ENCODE measurements at regions not wholly inside any gene's neighbourhood (a gene's known extent, or its start where the extent isn't known, plus 50 kb on each side); places are given as distances from the start of the nearest gene placed in this dataset.

- DNase-seq (ENCODE audit: low read depth) = no peak
Observed at GRCh38 chr10:32171204-32171603, 115.0 kb upstream of the KIF5B start.

- no peak for DNase-seq (ENCODE audit: low read depth)
Observed at GRCh38 chr10:32169556-32169955, 113.3 kb upstream of the KIF5B start.

GRCh38 chr10:32167450-32167849 lies 111.2 kb upstream of the KIF5B start:
- no peak for DNase-seq (ENCODE audit: low read depth)

- no peak for DNase-seq (ENCODE audit: low read depth)
Observed at GRCh38 chr10:32166365-32166764, 110.1 kb upstream of the KIF5B start.

DNA sequence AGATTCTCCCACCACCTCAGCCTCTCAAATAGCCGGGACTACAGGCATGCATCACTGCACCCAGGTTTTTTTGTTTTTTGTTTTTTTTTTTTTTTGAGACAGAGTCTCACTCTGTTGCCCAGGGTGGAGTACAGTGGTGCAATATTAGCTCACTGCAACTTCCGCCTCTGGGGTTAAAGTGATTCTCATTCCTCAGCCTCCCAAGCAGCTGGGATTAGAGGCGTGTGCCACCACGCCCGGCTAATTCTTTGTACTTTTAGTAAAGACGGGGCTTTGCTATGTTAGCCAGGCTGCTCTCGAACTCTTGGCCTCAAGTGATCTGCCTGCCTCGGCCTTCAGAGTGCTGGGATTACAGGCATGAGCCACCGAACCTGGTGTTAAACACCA lies 107.5 kb upstream of the KIF5B start:
- no peak for DNase-seq (ENCODE audit: low read depth)

DNA sequence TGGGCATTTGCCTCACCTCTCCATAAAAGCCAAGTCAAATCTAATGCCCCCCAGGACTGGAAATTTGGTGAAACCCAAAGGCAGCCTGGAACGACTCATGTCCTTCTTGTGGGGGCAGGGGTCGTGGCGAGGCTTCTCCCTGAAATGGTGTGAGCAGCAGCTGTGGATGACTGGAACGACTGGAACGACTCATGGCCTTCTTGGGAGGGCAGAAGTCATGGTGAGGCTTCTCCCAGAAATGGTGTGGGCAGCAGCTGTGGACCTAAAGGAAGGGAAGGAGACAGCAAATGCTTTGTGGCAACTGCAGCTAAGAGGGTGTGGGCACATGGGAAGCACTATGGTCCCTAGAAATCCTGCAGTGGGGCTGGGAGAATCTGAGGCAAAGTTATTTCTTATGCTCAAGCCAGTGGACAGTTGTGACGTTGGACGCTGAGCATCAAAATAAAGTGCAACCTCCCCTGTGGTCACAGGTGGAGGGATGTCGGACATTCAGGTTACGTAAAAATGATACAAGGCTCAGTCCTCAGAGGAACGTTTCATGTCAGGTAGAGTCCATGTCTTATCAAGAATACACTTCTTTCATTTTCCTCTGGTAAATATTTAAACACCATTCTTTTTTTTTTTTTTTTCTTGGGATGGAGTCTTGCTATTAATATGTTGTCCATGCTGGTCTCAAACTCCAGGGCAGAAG lies 107.0 kb upstream of the KIF5B start:
- no peak for DNase-seq (ENCODE audit: low read depth)

GRCh38 chr10:32161586-32161985 lies 105.4 kb upstream of the KIF5B start:
- no peak for DNase-seq (ENCODE audit: low read depth)

GRCh38 chr10:32160864-32161263 lies 104.6 kb upstream of the KIF5B start:
- DNase-seq (ENCODE audit: low read depth) = no peak

- DNase-seq (ENCODE audit: low read depth) = no peak
Observed at GRCh38 chr10:32159264-32159663, 103.0 kb upstream of the KIF5B start.

- DNase-seq (ENCODE audit: low read depth) = no peak
Observed at GRCh38 chr10:32156031-32156495, 99.8 kb upstream of the KIF5B start.

DNA sequence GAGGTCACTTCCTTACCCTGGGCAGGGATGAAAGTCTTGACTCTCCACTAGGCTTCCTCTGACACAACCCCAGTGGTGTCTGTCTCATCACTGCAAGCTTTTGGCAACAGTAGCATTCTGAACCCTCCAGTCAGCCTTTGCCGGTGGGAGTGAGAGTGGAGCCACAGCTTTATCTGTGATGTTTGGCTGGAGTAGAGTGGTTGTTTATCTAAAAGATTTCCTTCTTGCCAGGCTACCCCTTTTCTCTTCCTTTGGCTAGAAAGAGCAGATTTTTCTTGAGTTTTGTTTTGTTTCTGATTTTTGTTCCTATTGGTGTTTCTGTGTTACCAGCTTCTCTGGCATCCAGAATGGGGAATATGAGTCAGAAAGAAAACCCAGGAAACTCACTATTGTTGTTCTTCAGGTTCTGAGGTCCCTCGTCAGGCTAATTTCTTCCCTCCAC lies 98.9 kb upstream of the KIF5B start:
- DNase-seq (ENCODE audit: low read depth) = no peak

DNA sequence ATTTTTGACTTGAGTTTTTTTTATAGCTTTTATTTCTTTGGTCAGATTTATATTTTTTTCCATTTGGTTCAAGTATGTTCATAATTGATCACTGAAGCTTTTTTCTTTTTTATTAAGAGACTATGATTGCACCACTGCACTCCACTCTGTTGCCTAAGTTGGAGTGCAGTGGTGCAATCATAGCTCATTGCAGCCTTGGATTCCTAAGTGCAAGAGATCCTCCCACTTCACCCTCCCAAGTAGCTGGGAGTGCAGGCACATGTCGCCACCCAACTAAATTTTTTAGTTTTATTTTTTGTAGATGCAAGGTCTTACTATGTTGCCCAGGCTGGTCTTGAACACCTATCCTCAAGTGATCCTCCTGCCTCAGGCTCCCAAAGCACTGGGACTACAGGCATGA lies 97.7 kb upstream of the KIF5B start:
- no peak for DNase-seq (ENCODE audit: low read depth)

DNA sequence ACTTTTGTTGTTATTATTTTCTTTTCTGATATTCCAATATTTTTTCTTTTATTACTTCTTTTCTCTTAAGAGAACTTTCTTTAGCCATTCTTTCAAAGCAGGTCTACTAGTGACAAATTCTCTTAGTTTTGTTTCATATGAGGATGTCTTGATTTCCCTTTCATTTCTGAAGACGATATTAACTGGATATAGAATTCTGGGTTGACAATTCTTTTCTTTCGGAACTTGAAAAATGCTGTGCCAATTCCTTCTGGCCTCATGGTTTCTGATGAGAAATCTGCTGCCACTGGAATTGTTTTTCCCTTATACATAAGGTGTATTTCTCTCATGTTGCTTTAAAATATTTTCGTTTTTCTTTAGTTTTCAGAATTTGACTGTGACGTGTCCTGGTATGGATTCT lies 97.0 kb upstream of the KIF5B start:
- no peak for DNase-seq (ENCODE audit: low read depth)

DNA sequence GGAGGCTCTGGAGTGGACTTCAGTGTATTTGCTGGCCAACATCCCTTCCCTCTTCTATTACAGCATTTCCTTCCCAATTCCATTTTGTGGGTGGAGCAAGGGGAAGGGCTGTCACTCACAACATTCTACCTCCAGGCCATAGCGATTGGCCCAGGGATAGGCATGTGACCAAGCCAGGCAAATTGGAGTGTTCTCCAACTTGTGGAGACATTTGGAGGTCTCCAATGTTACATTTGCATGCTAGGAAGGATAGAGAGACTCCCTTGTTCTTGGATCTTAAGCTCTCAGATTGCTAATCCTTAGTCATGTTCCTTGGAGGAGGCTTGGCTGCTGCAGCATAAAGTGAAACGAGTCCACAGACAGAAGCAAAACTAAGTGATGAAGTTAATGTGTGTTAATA lies 95.6 kb upstream of the KIF5B start:
- DNase-seq (ENCODE audit: low read depth) = no peak

GRCh38 chr10:32150532-32151101 lies 94.4 kb upstream of the KIF5B start:
- DNase-seq (ENCODE audit: low read depth) = no peak

- no peak for DNase-seq (ENCODE audit: low read depth)
Observed at GRCh38 chr10:32149252-32149955, 93.2 kb upstream of the KIF5B start.

DNA sequence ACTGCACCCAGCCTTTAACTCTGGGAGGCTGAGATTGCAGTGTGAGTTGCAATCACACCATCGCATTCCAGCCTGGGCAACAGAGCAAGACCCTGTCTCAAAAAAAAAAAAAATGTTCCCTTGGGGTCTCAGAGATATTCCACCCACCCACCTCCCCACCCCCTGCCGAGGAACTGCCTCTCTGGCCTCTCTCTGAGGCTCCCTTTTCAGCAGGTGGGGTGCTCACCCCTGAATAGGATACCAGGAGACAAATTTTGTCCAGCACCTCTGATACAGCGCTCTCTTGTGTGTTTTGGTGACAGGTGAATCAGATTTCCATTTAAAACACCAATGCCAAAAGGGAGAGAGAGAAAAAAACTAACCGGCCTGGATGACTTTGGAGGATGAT lies 92.6 kb upstream of the KIF5B start:
- no peak for DNase-seq (ENCODE audit: low read depth)

DNA sequence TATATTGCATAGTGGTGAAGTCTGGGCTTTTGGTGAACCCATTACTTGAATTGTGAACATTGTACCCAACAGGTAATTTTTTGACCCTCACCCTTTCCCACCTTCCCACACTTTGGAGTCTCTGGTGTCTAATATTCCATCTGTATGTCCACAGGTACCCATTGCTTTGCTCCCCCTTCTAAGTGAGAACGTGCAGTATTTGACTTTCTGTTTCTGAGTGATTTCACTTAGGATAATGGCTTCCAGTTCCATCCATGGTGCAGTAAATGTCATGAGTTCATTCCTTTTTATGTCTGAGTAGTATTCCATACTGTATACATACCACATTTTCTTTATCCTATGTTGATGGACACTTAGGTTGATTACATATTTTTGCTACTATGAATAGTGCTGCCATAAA lies 91.5 kb upstream of the KIF5B start:
- no peak for DNase-seq (ENCODE audit: low read depth)

- no peak for DNase-seq (ENCODE audit: low read depth)
Observed at GRCh38 chr10:32146166-32146565, 89.9 kb upstream of the KIF5B start.

DNA sequence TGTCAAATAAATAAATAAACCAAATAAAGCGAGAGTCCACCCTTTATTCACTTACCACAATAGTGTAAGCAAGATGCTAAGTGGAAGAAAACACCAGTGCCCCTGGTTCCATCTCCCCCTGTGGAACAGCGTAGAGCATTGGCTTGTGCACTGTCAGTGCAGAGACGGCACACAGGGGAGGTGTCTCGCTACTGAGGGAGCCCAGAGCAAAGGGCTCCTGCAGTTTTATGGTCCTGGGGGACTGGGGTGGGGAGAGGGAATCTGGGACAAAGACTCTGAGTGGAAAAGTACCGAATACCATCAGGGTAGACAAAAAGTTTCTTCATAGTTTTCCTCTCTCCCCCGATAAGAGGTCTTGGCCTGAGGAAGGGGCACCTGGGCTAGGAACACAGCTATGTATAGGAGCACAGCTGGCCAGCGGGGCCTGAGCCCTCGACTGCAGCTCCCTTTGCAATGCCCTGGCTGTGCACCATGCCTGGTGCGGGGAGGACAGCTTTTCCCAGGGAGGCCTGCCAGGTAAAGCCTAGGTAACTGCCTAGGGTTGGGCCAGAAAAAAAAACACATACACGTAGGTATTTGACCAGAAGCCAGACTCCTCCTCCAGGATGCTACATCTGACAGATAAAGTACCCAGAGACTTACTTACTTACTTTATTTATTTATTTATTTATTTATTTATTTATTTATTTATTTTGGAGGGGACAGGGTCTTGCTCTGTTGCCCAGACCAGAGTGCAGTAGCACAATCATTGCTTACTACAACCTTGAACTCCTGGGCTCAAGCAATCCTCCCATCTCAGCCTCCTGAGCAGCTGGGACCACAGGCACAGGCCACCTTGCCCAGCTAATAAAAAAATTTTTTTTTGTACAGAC lies 88.8 kb upstream of the KIF5B start:
- DNase-seq (ENCODE audit: low read depth) = no peak

- no peak for DNase-seq (ENCODE audit: low read depth)
Observed at GRCh38 chr10:32143302-32143847, 87.2 kb upstream of the KIF5B start.

DNA sequence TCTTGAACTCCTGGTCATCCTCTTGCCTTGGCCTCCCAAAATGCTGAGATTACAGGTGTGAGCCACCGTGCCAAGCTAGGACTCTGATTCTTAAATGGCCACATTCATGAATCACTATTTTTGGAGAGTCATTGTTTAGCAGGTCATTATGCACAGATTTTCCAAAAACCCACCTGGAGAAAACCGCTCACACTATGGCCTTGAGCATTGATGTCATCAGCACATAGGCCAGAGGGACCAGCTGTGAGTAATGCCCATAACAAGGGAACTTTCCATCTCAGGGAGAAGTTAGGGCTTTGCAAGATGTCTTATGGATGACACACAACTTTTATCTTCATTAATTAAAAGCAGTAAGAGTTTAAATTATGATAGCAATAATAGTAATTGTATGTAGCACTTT lies 86.4 kb upstream of the KIF5B start:
- DNase-seq (ENCODE audit: low read depth) = no peak

Measured in stimulated activated CD8-positive, alpha-beta memory T cell treated with anti-CD3 and anti-CD28 coated beads, Interleukin-7, amount 100 ng/mL, for 24 hours (primary cell).